HG02571 (cell line): ENCODE measurements at regions not wholly inside any gene's neighbourhood (a gene's known extent, or its start where the extent isn't known, plus 50 kb on each side); places are given as distances from the start of the nearest gene placed in this dataset.

Experiments used
- ATAC-seq: cut with Tn5 transposase; IDR thresholded peaks from one replicate; pipeline ENCODE4 v1.9.1; 2021; ENCODE audit warnings: mild to moderate bottlenecking, moderate library complexity; ENCODE audit not compliant: unreplicated experiment

DNA sequence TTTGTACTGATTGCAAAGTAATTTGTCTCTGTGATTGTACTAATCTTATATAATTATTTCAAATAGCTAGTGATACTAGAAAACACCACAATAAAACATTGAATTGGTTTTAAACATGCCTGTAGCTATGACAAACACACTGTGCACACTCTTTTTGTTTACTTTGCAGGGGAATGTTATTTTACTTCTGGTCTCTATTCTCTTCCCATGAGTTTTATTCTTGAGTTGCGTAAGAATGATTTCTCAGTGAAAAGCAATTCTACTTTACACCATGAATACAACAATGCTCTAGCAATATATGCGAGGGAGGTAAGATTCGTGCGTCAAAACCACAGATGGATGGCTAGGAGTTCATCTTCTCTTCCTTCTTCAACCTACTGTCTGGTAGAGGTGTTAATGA is 68.4 kb upstream of the PHACTR1 start:
- ATAC-seq = no peak

DNA sequence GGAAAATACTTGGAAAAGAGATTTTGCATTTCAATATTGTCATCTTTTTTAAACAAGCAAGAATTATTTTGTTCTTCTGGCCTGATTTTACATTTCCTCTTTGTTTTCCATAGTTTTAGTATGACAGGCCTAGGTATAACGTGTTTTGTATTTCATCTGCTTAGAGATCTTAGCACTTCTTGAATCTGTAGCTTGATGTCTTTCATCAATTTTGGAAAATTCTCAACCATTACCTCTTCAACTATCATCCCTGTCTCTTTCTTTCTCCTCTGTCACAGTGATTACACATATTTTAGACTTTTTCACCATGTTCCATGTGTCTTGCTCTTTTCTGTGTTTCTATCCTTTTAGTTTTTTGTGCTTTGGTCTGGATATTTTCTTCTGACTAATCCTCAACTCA is 67.2 kb upstream of the PHACTR1 start:
- ATAC-seq = no peak

DNA sequence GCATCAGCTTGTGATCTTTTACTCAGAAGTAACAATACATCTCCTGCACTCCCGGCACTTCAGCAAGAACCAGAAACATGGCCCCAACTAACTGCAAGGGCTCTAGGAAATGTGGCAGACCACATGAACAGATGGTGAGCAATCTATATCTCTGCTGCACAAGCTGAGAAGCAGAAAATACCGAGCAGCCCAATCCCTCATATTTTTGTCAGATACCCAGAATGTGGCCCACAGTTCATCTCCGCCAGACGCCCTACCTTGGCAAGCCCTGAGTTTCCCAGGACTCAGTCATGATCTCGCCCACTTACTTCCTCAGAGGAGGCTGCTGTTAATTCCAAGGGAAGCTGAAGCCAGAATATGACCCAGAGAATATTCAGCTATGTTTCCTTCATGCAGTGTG is 63.1 kb upstream of the PHACTR1 start:
- no peak for ATAC-seq

DNA sequence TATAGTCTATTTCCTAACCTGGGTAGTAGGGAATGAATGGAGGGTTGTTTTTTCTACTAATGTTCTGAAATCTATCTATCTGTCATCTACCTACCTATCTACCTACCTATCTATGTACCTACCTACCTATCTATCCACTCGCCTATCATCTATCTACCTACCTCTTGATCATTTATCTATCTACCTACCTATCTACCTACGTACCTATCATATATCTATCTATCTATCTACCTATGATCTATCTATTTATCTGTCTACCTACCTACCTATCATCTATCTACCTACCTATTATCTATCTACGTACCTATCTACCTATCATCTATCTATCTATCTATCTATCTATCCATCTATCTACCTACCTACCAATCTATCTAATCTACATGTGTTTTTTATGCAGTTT is 62.5 kb upstream of the PHACTR1 start:
- no peak for ATAC-seq

DNA sequence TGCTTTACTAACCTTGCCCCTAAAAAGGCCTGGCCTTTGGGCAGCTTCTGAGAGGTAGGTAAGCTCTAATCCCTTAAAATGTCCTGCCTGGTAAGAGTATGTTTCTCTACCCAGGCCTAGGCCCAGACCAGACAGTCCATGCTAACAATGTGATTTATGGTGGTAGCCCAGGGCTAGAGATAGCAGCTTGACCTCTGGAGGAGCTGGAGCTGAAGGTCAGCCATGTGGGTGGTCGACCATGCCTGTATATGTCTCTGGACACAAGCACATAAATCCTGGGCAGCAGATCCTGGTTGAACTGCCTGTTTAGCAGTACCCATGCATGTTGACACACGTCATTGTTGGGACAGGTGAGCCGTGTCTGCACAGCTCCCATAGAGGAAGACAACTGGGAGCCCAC is 62.1 kb upstream of the PHACTR1 start:
- ATAC-seq = no peak

DNA sequence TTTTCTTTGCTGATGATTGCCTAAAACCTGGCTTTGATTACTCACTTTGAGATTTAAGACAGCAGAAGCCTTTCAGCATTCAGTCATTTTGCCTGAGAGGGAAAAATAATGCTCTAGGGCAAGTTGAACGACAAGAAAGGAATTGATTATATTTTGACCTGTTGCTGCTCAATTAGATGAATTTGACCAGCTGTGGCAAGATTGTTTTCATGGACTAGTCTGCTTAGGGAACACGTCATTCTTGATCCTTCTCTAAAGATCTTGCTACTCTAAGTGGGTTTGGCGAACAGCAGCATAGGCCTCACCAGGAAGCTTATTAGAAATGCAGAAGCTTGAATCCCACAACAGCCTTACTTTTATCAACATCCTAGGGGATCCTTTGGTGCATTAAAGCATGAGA is 59.7 kb upstream of the PHACTR1 start:
- no peak for ATAC-seq

DNA sequence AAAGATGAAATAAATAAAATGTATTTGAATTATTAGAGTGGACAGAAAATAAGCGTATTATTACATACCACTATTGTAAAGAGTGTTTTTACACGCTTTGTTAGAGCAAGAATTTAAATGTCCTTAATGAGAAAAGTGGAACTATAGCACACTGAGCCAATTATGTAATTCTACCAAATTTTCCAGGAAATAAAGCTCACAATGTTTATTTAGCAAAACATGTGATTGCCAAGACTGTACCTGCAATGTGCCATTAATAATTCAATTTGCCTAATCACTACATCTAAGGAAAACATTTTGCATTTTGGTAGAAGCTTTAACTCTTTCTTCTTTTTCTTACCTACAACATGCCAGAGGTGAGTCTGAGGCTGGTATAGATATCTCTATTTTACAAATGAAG is 58.7 kb upstream of the PHACTR1 start:
- ATAC-seq = no peak

DNA sequence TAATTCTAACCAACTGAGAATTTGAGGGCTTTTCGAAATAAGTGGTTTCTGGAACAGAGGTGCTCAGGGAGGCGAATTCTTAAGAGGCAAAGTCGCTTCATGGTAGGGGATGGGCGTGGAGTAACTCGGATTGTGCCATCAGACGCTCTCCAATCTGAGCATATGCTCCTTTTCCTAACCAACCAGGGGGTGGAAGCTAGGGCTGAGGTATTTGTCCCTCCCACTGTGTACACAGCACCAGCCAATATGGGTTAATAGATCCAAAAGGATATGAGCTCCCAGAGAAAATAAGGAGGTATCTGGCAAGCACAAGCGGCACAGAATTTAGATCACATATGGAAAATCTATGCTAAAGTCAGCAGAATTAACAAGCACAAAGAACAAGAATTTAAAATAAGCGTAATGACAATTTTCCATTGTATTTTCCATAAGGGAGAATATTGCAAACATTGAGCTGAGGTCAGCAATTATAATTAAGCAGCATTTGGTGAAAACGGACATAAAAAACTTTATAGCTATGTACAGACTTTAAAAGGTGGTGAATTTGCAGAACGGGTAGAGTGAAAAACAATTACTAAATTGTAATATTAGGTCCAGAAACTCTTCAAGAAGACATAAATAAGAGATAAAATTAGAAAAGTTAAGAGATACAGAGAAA is 55.0 kb upstream of the PHACTR1 start:
- ATAC-seq = no peak
